ENCODE measurements at regions not wholly inside any gene's neighbourhood (a gene's known extent, or its start where the extent isn't known, plus 50 kb on each side); places are given as distances from the start of the nearest gene placed in this dataset.

- Histone ChIP-seq H3K36me3 (replicated peaks in 1 of 2) (no peaks in the 10 kb centered on the region), H3K4me1 (replicated peaks in 1 of 2) (no peaks in the 10 kb centered on the region), H3K27ac (no peak overlapping the region), H3K27me3 (no peaks in the 10 kb centered on the region), H3K9me3 (replicated peaks in 1 of 3) (no peaks in the 10 kb centered on the region), H3K4me3 (no peak overlapping the region)
- intact Hi-C loops (cut with DNase I) = no loop called here
- WGBS, 4 donors = 88 to 94% (median 93%) methylated on average over 6 of the region's 6 CpGs
- DNase-seq = no peak
- TF ChIP-seq POLR2A (IDR thresholded peaks at IDR 0.05) = no peak
- no peak for TF ChIP-seq CTCF (IDR thresholded peaks at IDR 0.05)
These were observed 243.1 kb downstream of the FGFR2 start for GRCh38 chr10:121355161-121355560.

GRCh38 chr10:121356183-121356582, 242.1 kb downstream of the FGFR2 start:
- Histone ChIP-seq H3K27ac (no peak overlapping the region), H3K27me3 (no peaks in the 10 kb centered on the region), H3K4me1 (replicated peaks in 1 of 2) (no peaks in the 10 kb centered on the region), H3K4me3 (no peak overlapping the region), H3K36me3 (replicated peaks in 1 of 2) (no peaks in the 10 kb centered on the region), H3K9me3 (replicated peaks in 1 of 3) (no peaks in the 10 kb centered on the region)
- TF ChIP-seq CTCF (IDR thresholded peaks at IDR 0.05) (no peak), POLR2A (IDR thresholded peaks at IDR 0.05) (no peak)
- intact Hi-C loops (cut with DNase I) = no loop called here
- DNase-seq = no peak
- WGBS, 4 donors = 80 to 92% (median 85%) methylated on average over 2 of the region's 2 CpGs

- 70 to 78% (median 76%) methylated on average over 6 of the region's 6 CpGs for WGBS, 4 donors
- Histone ChIP-seq H3K9me3 (replicated peaks in 1 of 3) (no peaks in the 10 kb centered on the region), H3K27me3 (no peaks in the 10 kb centered on the region), H3K27ac (no peak overlapping the region), H3K4me3 (no peak overlapping the region), H3K4me1 (replicated peaks in 1 of 2) (no peaks in the 10 kb centered on the region), H3K36me3 (replicated peaks in 1 of 2) (no peaks in the 10 kb centered on the region)
- no peak for TF ChIP-seq POLR2A (IDR thresholded peaks at IDR 0.05)
- no peak for TF ChIP-seq CTCF (IDR thresholded peaks at IDR 0.05)
- intact Hi-C loops (cut with DNase I) = no loop called here
- no peak for DNase-seq
These were observed 240.8 kb downstream of the FGFR2 start for GRCh38 chr10:121357401-121357800.

- no peaks in the 10 kb centered on the region for H3K27me3 ChIP-seq
- intact Hi-C loops (cut with DNase I) = no loop called here
- no peak for DNase-seq
- H3K4me1 ChIP-seq (replicated peaks in 1 of 2) = no peaks in the 10 kb centered on the region
- WGBS, 4 donors = 77 to 88% (median 81%) methylated on average over 5 of the region's 5 CpGs
- H3K4me3 ChIP-seq = no peak overlapping the region
- TF ChIP-seq CTCF (IDR thresholded peaks at IDR 0.05) (no peak), POLR2A (IDR thresholded peaks at IDR 0.05) (no peak)
- H3K9me3 ChIP-seq (replicated peaks in 1 of 3) = no peaks in the 10 kb centered on the region
- no peak overlapping the region for H3K27ac ChIP-seq
- no peaks in the 10 kb centered on the region for H3K36me3 ChIP-seq (replicated peaks in 1 of 2)
These were observed 236.2 kb downstream of the FGFR2 start for GRCh38 chr10:121362026-121362425.
